ENCODE measurements at regions not wholly inside any gene's neighbourhood (a gene's known extent, or its start where the extent isn't known, plus 50 kb on each side); places are given as distances from the start of the nearest gene placed in this dataset.

GRCh38 chr5:82802954-82803353 is 274.2 kb downstream of the TMEM167A start:
- TF ChIP-seq ZFX (CRISPR knock-in tag; IDR thresholded peaks at IDR 0.05) (no peak), CTCF (IDR thresholded peaks at IDR 0.05 in 2 of 3, conservative IDR thresholded peaks at IDR 0.05 in 1 of 3; ENCODE audit: insufficient read depth in 2 of 3, low read depth in 1 of 3, low read length in 3 of 3) (no peak), ATF3 (IDR thresholded peaks at IDR 0.05) (no peak), ATF3 (CRISPR knock-in tag; conservative IDR thresholded peaks at IDR 0.05) (no peak), RFX5 (IDR thresholded peaks at IDR 0.05; ENCODE audit: low read depth, low read length) (no peak), ZNF77 (CRISPR knock-in tag; IDR thresholded peaks at IDR 0.05) (no peak), EP300 (IDR thresholded peaks at IDR 0.05; ENCODE audit: low read length) (no peak), ZNF277 (CRISPR knock-in tag; IDR thresholded peaks at IDR 0.05; ENCODE audit: borderline replicate concordance) (no peak), FOSL1 (tag; conservative IDR thresholded peaks at IDR 0.05) (no peak), MAFK (IDR thresholded peaks at IDR 0.05; ENCODE audit: low read length) (no peak), BRCA1 (IDR thresholded peaks at IDR 0.05) (no peak), BRCA1 (CRISPR knock-in tag; IDR thresholded peaks at IDR 0.05) (no peak), POLR2A (conservative IDR thresholded peaks at IDR 0.05) (no peak), ZNF766 (CRISPR knock-in tag; conservative IDR thresholded peaks at IDR 0.05) (no peak)
